ENCODE measurements at regions not wholly inside any gene's neighbourhood (a gene's known extent, or its start where the extent isn't known, plus 50 kb on each side); places are given as distances from the start of the nearest gene placed in this dataset.
"Not testable (repeated sequence)": the region's sequence is repeated elsewhere in the genome, so short reads cannot be mapped to it uniquely, and the experiment has no call there.

- no peak for DNase-seq
These were observed 624.5 kb upstream of the SGO1 start for GRCh38 chr3:20810555-20810954.

GRCh38 chr3:20809356-20809755 lies 623.4 kb upstream of the SGO1 start:
- no peak for DNase-seq

GRCh38 chr3:20808864-20809263 lies 622.9 kb upstream of the SGO1 start:
- no peak for DNase-seq

GRCh38 chr3:20798666-20799065 lies 612.7 kb upstream of the SGO1 start:
- no peak for DNase-seq

GRCh38 chr3:20787005-20787404 lies 601.0 kb upstream of the SGO1 start:
- DNase-seq: no peak

- peak; percentile 60 for DNase-seq
These were observed 590.7 kb upstream of the SGO1 start for GRCh38 chr3:20776692-20777091.

- DNase-seq: no peak
These were observed 590.3 kb upstream of the SGO1 start for GRCh38 chr3:20776286-20776685.

- DNase-seq: no peak
These were observed 587.4 kb upstream of the SGO1 start for GRCh38 chr3:20773320-20773984.

- no peak for DNase-seq
These were observed 586.9 kb upstream of the SGO1 start for GRCh38 chr3:20772869-20773268.

GRCh38 chr3:20769430-20769829 lies 583.4 kb upstream of the SGO1 start:
- no peak for DNase-seq

GRCh38 chr3:20760981-20761380 lies 575.0 kb upstream of the SGO1 start:
- DNase-seq: no peak

- DNase-seq: no peak
These were observed 566.4 kb upstream of the SGO1 start for GRCh38 chr3:20752416-20752815.

GRCh38 chr3:20751296-20751695 lies 565.3 kb upstream of the SGO1 start:
- no peak for DNase-seq

- no peak for DNase-seq
These were observed 561.7 kb upstream of the SGO1 start for GRCh38 chr3:20747741-20748140.

- DNase-seq: no peak
These were observed 557.7 kb upstream of the SGO1 start for GRCh38 chr3:20743553-20744321.

- peak; percentile 43 for DNase-seq
These were observed 557.0 kb upstream of the SGO1 start for GRCh38 chr3:20742903-20743552.

GRCh38 chr3:20741381-20741780 lies 555.4 kb upstream of the SGO1 start:
- DNase-seq: no peak

- no peak for DNase-seq
These were observed 553.8 kb upstream of the SGO1 start for GRCh38 chr3:20739814-20740213.

- no peak for DNase-seq
These were observed 550.4 kb upstream of the SGO1 start for GRCh38 chr3:20736287-20736852.

- no peak for DNase-seq
These were observed 543.2 kb upstream of the SGO1 start for GRCh38 chr3:20729185-20729584.

- no peak for DNase-seq
These were observed 540.8 kb upstream of the SGO1 start for GRCh38 chr3:20726786-20727185.

GRCh38 chr3:20724241-20724640 lies 538.2 kb upstream of the SGO1 start:
- DNase-seq: no peak

- DNase-seq: not testable (repeated sequence)
These were observed 530.4 kb upstream of the SGO1 start for GRCh38 chr3:20716425-20716824.

GRCh38 chr3:20701641-20702040 lies 515.6 kb upstream of the SGO1 start:
- no peak for DNase-seq

All from femur (tissue), 1 donor.